GM06990 (cell line): ENCODE measurements at regions not wholly inside any gene's neighbourhood (a gene's known extent, or its start where the extent isn't known, plus 50 kb on each side); places are given as distances from the start of the nearest gene placed in this dataset.

ENCODE experiments used
- DNase-seq: peaks from one replicate; pipeline ENCODE4 v3.0.0-alpha.2; 2011; ENCODE audit not compliant: insufficient read length; ENCODE audit errors: extremely low read depth
- H3K27me3 ChIP-seq: replicated peaks from 2 replicates; pipeline ENCODE4 v1.6.0; 2011; ENCODE audit warnings: low read length; ENCODE audit not compliant: control insufficient read depth, insufficient read depth
- H3K36me3 ChIP-seq: 2 replicates; pipeline ENCODE4 v1.5.1; 2011; ENCODE audit warnings: low read length; ENCODE audit not compliant: control insufficient read depth, insufficient read depth
- H3K4me3 ChIP-seq: replicated peaks from 2 replicates; pipeline ENCODE4 v1.5.1; 2011; ENCODE audit warnings: low read depth, mild to moderate bottlenecking, control low read depth, low read length
- TF ChIP-seq, protein P1 (sequence below): IDR thresholded peaks from 2 replicates; pipeline ENCODE4 v1.5.1; 2011; ENCODE audit warnings: low read length, control low read depth, mild to moderate bottlenecking, inconsistent platforms; ENCODE audit not compliant: insufficient read depth, poor library complexity, severe bottlenecking

DNA sequence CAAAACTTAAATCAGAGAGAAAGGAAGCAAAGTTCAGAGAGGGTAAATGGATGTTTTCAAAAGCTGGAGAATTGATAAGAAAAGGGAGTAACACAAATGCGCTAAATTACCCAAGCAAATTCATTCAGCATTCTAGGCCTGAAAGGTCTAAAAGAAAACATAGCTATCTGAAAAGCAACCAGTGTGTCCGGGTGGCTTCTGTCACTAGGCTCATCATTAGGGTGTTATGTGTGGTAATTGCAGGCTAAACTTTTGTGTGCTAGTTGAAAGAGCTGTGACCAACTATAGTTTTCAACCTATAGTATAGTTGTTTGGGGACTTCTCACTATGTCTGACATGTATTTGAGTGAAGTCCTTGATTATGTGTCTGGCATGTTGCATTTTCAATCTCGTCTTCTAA is 839.6 kb upstream of the ZEB2 start:
- H3K4me3 ChIP-seq, result no peak overlapping the region
- TF ChIP-seq, protein P1, sequence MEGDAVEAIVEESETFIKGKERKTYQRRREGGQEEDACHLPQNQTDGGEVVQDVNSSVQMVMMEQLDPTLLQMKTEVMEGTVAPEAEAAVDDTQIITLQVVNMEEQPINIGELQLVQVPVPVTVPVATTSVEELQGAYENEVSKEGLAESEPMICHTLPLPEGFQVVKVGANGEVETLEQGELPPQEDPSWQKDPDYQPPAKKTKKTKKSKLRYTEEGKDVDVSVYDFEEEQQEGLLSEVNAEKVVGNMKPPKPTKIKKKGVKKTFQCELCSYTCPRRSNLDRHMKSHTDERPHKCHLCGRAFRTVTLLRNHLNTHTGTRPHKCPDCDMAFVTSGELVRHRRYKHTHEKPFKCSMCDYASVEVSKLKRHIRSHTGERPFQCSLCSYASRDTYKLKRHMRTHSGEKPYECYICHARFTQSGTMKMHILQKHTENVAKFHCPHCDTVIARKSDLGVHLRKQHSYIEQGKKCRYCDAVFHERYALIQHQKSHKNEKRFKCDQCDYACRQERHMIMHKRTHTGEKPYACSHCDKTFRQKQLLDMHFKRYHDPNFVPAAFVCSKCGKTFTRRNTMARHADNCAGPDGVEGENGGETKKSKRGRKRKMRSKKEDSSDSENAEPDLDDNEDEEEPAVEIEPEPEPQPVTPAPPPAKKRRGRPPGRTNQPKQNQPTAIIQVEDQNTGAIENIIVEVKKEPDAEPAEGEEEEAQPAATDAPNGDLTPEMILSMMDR, result no peak
- H3K36me3 ChIP-seq, result no peaks in the 10 kb centered on the region
- DNase-seq, result no peak
- H3K27me3 ChIP-seq, result no peaks in the 10 kb centered on the region

DNA sequence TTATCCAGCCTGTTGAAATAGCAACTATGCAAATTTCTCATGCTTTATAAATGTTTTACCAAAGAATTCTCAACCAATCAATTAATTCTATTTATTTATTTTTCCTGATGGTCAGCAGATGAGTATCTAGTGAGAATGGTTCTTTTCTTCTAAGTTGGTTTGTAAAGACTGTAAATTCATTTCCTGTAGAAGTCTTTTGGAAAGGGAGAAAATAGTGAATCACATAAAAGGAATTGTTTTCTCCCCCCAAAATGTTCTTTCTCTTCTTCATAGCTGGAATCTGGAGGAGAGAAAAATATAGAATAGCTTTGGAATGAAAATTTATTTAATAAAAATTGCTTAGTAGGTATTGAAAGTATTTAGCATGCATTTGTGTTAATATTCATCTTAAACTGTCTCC is 836.1 kb upstream of the ZEB2 start:
- no peak overlapping the region for H3K4me3 ChIP-seq
- no peaks in the 10 kb centered on the region for H3K27me3 ChIP-seq
- TF ChIP-seq, protein P1, result no peak
- H3K36me3 ChIP-seq, result no peaks in the 10 kb centered on the region
- no peak for DNase-seq

- H3K36me3 ChIP-seq, result no peaks in the 10 kb centered on the region
- TF ChIP-seq, protein P1, result no peak
- DNase-seq, result no peak
- no peak overlapping the region for H3K4me3 ChIP-seq
- no peaks in the 10 kb centered on the region for H3K27me3 ChIP-seq
Measured at GRCh38 chr2:145352484-145352883, 832.6 kb upstream of the ZEB2 start.

GRCh38 chr2:145351864-145352425 is 832.0 kb upstream of the ZEB2 start:
- Histone ChIP-seq H3K36me3 (no peaks in the 10 kb centered on the region), H3K4me3 (no peak overlapping the region), H3K27me3 (no peaks in the 10 kb centered on the region)
- no peak for DNase-seq
- TF ChIP-seq, protein P1, result no peak

DNA sequence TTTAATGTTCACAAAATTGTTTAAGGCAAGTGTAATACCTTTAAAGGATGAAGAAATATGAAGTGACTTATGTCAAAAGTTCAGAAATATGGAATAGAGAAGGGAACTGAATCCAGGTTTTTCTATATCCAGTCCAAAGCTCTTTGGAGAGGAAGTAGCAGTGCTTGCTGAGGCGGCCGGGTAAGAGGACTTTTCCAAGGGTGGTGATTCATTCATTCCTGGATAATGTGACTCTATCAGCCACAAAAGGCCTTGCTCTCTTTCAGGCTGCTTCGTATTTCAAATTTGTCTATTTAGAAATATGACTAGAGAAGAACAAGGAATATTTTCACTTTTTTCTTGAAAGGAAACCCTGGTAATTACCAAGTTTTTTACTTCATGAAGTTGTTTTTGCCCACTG is 830.1 kb upstream of the ZEB2 start:
- H3K36me3 ChIP-seq, result no peaks in the 10 kb centered on the region
- no peaks in the 10 kb centered on the region for H3K27me3 ChIP-seq
- H3K4me3 ChIP-seq, result no peak overlapping the region
- TF ChIP-seq, protein P1, result no peak
- no peak for DNase-seq
